HepG2 (cell line): ENCODE measurements at regions not wholly inside any gene's neighbourhood (a gene's known extent, or its start where the extent isn't known, plus 50 kb on each side); places are given as distances from the start of the nearest gene placed in this dataset.
A peak's percentile ranks its signal among the peaks of the same experiment; 100 is the strongest.

ENCODE experiments used
- ASH2L ChIP-seq: fragments of 300-600, 200-600 bp; sonication (generic); IDR thresholded peaks from 2 replicates; pipeline ENCODE4 v1.7.0; 2017; ENCODE audit warnings: low read depth, mild to moderate bottlenecking, moderate library complexity, mixed read lengths, low read length; ENCODE audit not compliant: insufficient read length
- CREB1 ChIP-seq, 2 experiments: fragments of 450-650 bp in 1 of 2; IDR thresholded peaks; 2 replicates each; pipeline ENCODE4 v1.6.1; 2016 to 2017; ENCODE audit warnings: control low read depth in 1 of 2, mild to moderate bottlenecking in 1 of 2, missing compliant biosample characterization in 1 of 2, missing genetic modification characterization in 1 of 2
- FOSL2 ChIP-seq: sonication (generic); formaldehyde crosslinking; IDR thresholded peaks from 2 replicates; pipeline ENCODE4 v1.4.0; 2020; ENCODE audit warnings: missing genetic modification reagents
- FOXK1 ChIP-seq: sonication (generic); formaldehyde crosslinking; IDR thresholded peaks from 2 replicates; pipeline ENCODE4 v1.4.0; 2020; ENCODE audit warnings: low read depth, missing genetic modification reagents, borderline replicate concordance
- GATAD1 ChIP-seq: IDR thresholded peaks from 2 replicates; pipeline ENCODE4 v1.6.1; 2016; ENCODE audit warnings: missing genetic modification reagents, missing compliant biosample characterization
- GPN1 ChIP-seq: sonication (generic); formaldehyde crosslinking; IDR thresholded peaks from 2 replicates; pipeline ENCODE4 v1.5.1; 2020; ENCODE audit warnings: missing genetic modification reagents, borderline replicate concordance
- KAT8 ChIP-seq: IDR thresholded peaks from 2 replicates; pipeline ENCODE4 v1.6.1; 2016; ENCODE audit warnings: missing genetic modification reagents, missing compliant biosample characterization
- MTA3 ChIP-seq: sonication (generic); formaldehyde crosslinking; IDR thresholded peaks from 2 replicates; pipeline ENCODE4 v1.4.0; 2020; ENCODE audit warnings: missing genetic modification reagents
- NR1H2 ChIP-seq: sonication (generic); formaldehyde crosslinking; IDR thresholded peaks from 2 replicates; pipeline ENCODE4 v1.8.1; 2022; ENCODE audit warnings: low read depth, missing genetic modification reagents, borderline replicate concordance
- PPARG ChIP-seq: conservative IDR thresholded peaks from 2 replicates; pipeline ENCODE4 v1.6.1; 2016; ENCODE audit warnings: missing biosample characterization, missing genetic modification reagents
- SALL1 ChIP-seq: sonication (generic); formaldehyde crosslinking; IDR thresholded peaks from 2 replicates; pipeline ENCODE4 v1.8.0; 2022; ENCODE audit warnings: mild to moderate bottlenecking, missing genetic modification reagents
- SMARCE1 ChIP-seq: fragments of 450-650 bp; IDR thresholded peaks from 2 replicates; pipeline ENCODE4 v1.6.1; 2017; ENCODE audit warnings: borderline replicate concordance
- SOX6 ChIP-seq, 2 experiments: fragments of 450-650 bp in 1 of 2; sonication (generic) in 1 of 2; formaldehyde crosslinking in 1 of 2; IDR thresholded peaks; 2 replicates each; pipeline versions ENCODE4 v1.4.0 to v1.6.1; 2017 to 2020; ENCODE audit warnings: antibody characterized with exemption in 1 of 2, mild to moderate bottlenecking in 1 of 2, missing genetic modification reagents in 1 of 2
- TEAD3 ChIP-seq: optimal IDR thresholded peaks from 2 replicates; pipeline ENCODE3; 2016; ENCODE audit warnings: borderline replicate concordance
- YY1 ChIP-seq: IDR thresholded peaks from 2 replicates; pipeline ENCODE4 v1.6.1; 2011; ENCODE audit warnings: low read length, low read depth, moderate library complexity, mild to moderate bottlenecking; ENCODE audit not compliant: insufficient read depth, insufficient replicate concordance
- ZNF432 ChIP-seq: sonication (generic); formaldehyde crosslinking; IDR thresholded peaks from 2 replicates; pipeline ENCODE4 v1.5.0; 2020; ENCODE audit warnings: missing genetic modification reagents, mild to moderate bottlenecking, borderline replicate concordance
- ZNF782 ChIP-seq: sonication (generic); formaldehyde crosslinking; IDR thresholded peaks from 2 replicates; pipeline ENCODE4 v1.4.0; 2020; ENCODE audit warnings: missing genetic modification reagents, mild to moderate bottlenecking, borderline replicate concordance
- TF ChIP-seq, protein P1 (sequence below): IDR thresholded peaks from 2 replicates; pipeline ENCODE4 v1.4.0; 2020; ENCODE audit warnings: mild to moderate bottlenecking, missing genetic modification reagents
- TF ChIP-seq, protein P2 (sequence below), 2 experiments: sonication (generic) in 1 of 2; formaldehyde crosslinking in 1 of 2; IDR thresholded peaks; 2 replicates each; pipeline versions ENCODE4 v1.6.1 to v1.9.0; 2014 to 2022; ENCODE audit warnings: antibody characterized with exemption in 1 of 2, borderline replicate concordance in 1 of 2, inconsistent platforms in 1 of 2, low read depth in 1 of 2, missing genetic modification reagents in 1 of 2
- TF ChIP-seq, protein P3 (sequence below): sonication (generic); formaldehyde crosslinking; IDR thresholded peaks from 2 replicates; pipeline ENCODE4 v1.4.0; 2020; ENCODE audit warnings: missing genetic modification reagents

DNA sequence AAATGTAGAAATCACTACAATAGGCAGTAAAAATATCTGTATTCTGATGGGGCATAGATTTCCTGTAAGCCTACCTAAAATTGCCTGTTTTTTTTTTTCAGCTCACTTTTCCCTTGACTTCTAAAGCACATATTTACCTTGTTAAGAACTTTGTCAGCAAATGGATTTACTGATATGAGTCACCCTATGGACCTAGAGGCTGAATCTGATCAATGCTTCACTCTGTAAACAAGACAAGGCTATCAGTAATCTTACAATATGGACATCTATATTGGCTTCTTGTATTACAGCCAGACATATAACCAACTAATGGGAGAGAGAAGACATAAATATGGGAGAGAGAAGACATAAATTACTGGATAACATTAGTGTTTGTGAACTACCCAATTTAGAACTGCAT lies 792.7 kb upstream of the CHD1 start (continued):
- TF ChIP-seq ZNF432 (CRISPR knock-in tag): no peak
- TF ChIP-seq CREB1 (IDR thresholded peaks at IDR 0.05): no peak
- TF ChIP-seq CREB1 (CRISPR knock-in tag; IDR thresholded peaks at IDR 0.05): peak; percentile 70
- TF ChIP-seq YY1: no peak
- no peak for TF ChIP-seq ZNF782 (CRISPR knock-in tag)
- TF ChIP-seq MTA3: no peak
- peak; percentile 79; the same call in 1 of the 2 replicates for TF ChIP-seq FOXK1 (CRISPR knock-in tag)
- peak; percentile 30; the same call in 1 of the 2 replicates for TF ChIP-seq SALL1 (CRISPR knock-in tag)
- TF ChIP-seq PPARG (CRISPR knock-in tag): 0 out of 2 replicates have a peak, but pooled peaks have one; percentile 49
- TF ChIP-seq, protein P1, sequence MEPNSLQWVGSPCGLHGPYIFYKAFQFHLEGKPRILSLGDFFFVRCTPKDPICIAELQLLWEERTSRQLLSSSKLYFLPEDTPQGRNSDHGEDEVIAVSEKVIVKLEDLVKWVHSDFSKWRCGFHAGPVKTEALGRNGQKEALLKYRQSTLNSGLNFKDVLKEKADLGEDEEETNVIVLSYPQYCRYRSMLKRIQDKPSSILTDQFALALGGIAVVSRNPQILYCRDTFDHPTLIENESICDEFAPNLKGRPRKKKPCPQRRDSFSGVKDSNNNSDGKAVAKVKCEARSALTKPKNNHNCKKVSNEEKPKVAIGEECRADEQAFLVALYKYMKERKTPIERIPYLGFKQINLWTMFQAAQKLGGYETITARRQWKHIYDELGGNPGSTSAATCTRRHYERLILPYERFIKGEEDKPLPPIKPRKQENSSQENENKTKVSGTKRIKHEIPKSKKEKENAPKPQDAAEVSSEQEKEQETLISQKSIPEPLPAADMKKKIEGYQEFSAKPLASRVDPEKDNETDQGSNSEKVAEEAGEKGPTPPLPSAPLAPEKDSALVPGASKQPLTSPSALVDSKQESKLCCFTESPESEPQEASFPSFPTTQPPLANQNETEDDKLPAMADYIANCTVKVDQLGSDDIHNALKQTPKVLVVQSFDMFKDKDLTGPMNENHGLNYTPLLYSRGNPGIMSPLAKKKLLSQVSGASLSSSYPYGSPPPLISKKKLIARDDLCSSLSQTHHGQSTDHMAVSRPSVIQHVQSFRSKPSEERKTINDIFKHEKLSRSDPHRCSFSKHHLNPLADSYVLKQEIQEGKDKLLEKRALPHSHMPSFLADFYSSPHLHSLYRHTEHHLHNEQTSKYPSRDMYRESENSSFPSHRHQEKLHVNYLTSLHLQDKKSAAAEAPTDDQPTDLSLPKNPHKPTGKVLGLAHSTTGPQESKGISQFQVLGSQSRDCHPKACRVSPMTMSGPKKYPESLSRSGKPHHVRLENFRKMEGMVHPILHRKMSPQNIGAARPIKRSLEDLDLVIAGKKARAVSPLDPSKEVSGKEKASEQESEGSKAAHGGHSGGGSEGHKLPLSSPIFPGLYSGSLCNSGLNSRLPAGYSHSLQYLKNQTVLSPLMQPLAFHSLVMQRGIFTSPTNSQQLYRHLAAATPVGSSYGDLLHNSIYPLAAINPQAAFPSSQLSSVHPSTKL (CRISPR knock-in tag): peak; percentile 97
- TF ChIP-seq SOX6 (IDR thresholded peaks at IDR 0.05): no peak
- TF ChIP-seq SOX6 (CRISPR knock-in tag; IDR thresholded peaks at IDR 0.05): peak; percentile 56; the same call in 1 of the 2 replicates
- 0 out of 2 replicates have a peak, but pooled peaks have one; percentile 23 for TF ChIP-seq GATAD1 (CRISPR knock-in tag)
- peak; percentile 50; the same call in 1 of the 2 replicates for TF ChIP-seq KAT8 (CRISPR knock-in tag)
- TF ChIP-seq GPN1 (CRISPR knock-in tag): no peak
- TF ChIP-seq SMARCE1: peak; percentile 88
- TF ChIP-seq NR1H2 (CRISPR knock-in tag): no peak
- TF ChIP-seq, protein P2, sequence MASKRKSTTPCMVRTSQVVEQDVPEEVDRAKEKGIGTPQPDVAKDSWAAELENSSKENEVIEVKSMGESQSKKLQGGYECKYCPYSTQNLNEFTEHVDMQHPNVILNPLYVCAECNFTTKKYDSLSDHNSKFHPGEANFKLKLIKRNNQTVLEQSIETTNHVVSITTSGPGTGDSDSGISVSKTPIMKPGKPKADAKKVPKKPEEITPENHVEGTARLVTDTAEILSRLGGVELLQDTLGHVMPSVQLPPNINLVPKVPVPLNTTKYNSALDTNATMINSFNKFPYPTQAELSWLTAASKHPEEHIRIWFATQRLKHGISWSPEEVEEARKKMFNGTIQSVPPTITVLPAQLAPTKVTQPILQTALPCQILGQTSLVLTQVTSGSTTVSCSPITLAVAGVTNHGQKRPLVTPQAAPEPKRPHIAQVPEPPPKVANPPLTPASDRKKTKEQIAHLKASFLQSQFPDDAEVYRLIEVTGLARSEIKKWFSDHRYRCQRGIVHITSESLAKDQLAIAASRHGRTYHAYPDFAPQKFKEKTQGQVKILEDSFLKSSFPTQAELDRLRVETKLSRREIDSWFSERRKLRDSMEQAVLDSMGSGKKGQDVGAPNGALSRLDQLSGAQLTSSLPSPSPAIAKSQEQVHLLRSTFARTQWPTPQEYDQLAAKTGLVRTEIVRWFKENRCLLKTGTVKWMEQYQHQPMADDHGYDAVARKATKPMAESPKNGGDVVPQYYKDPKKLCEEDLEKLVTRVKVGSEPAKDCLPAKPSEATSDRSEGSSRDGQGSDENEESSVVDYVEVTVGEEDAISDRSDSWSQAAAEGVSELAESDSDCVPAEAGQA (IDR thresholded peaks at IDR 0.05; ENCODE audit: low read depth): no peak
- TF ChIP-seq, protein P2 (CRISPR knock-in tag; IDR thresholded peaks at IDR 0.05; ENCODE audit: borderline replicate concordance): no peak
- TF ChIP-seq, protein P3, sequence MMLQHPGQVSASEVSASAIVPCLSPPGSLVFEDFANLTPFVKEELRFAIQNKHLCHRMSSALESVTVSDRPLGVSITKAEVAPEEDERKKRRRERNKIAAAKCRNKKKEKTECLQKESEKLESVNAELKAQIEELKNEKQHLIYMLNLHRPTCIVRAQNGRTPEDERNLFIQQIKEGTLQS (CRISPR knock-in tag): peak; percentile 80; the same call in 1 of the 2 replicates
- TF ChIP-seq TEAD3 (CRISPR knock-in tag): no peak
- peak; percentile 91 for TF ChIP-seq FOSL2
- TF ChIP-seq ASH2L: peak; percentile 22
